K562 (cell line): ENCODE measurements at regions not wholly inside any gene's neighbourhood (a gene's known extent, or its start where the extent isn't known, plus 50 kb on each side); places are given as distances from the start of the nearest gene placed in this dataset.

Experiments
- CHD2 ChIP-seq: IDR thresholded peaks from 2 replicates; pipeline ENCODE4 v1.6.1; 2011; ENCODE audit warnings: low read depth, low read length
- HDAC1 ChIP-seq, 2 experiments: fragments of 450-650 bp; IDR thresholded peaks; 2 replicates each; pipeline ENCODE4 v1.6.1; 2016 to 2017; ENCODE audit warnings: inconsistent platforms in 1 of 2, mild to moderate bottlenecking in 1 of 2, moderate library complexity in 1 of 2
- MYC ChIP-seq, 2 experiments: fragments of 250-450 bp in 1 of 2; sonication (Bioruptor Pico) in 1 of 2; IDR thresholded peaks; 2 replicates each; pipeline versions ENCODE4 v1.5.1 to v1.6.1; 2012 to 2021; ENCODE audit warnings: low read depth in 2 of 2, borderline replicate concordance in 1 of 2, improper control_type of control experiment in 1 of 2, low read length in 1 of 2, mild to moderate bottlenecking in 1 of 2, moderate library complexity in 1 of 2
- NR2C2 ChIP-seq, 2 experiments: fragments of 200-800 bp in 1 of 2; sonication (Bioruptor generic) in 1 of 2; sonication (generic) in 1 of 2; formaldehyde crosslinking in 1 of 2; IDR thresholded peaks; 2 replicates each; pipeline versions ENCODE4 v1.6.1 to v1.8.0; 2016 to 2022; ENCODE audit warnings: mild to moderate bottlenecking in 1 of 2, missing compliant biosample characterization in 1 of 2, missing genetic modification characterization in 1 of 2, missing genetic modification reagents in 1 of 2

DNA sequence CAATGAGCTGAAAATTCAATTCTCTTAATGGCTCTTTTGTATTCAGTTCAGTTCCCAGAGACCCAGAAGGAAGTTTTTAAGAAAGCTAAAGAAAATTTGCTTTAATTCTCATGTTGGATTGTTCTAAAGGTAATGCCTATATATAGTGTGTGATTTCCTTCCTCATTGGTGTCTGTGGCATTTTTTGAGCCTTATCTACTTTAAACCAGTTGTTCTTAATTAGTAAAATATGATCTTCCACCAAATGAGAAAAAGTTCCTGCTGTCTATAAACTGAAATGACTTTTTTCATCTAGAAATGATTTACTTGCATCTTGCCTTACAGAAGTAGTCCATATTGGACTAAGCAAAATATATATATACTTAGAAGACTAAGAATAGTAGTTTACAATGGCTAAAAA lies 622.1 kb upstream of the KIRREL3 start:
- TF ChIP-seq NR2C2 (CRISPR knock-in tag; IDR thresholded peaks at IDR 0.05) (no peak), NR2C2 (tag; IDR thresholded peaks at IDR 0.05) (no peak), CHD2 (no peak), MYC (IDR thresholded peaks at IDR 0.05; ENCODE audit: low read depth, low read length) (no peak), MYC (CRISPR knock-in tag; IDR thresholded peaks at IDR 0.05; ENCODE audit: borderline replicate concordance, low read depth) (no peak), HDAC1 (IDR thresholded peaks at IDR 0.05) (no peak)
